GM21367 (cell line): ENCODE measurements at regions not wholly inside any gene's neighbourhood (a gene's known extent, or its start where the extent isn't known, plus 50 kb on each side); places are given as distances from the start of the nearest gene placed in this dataset.

Experiments
- ATAC-seq: cut with Tn5 transposase; IDR thresholded peaks from one replicate; pipeline ENCODE4 v1.9.1; 2021; ENCODE audit not compliant: unreplicated experiment

DNA sequence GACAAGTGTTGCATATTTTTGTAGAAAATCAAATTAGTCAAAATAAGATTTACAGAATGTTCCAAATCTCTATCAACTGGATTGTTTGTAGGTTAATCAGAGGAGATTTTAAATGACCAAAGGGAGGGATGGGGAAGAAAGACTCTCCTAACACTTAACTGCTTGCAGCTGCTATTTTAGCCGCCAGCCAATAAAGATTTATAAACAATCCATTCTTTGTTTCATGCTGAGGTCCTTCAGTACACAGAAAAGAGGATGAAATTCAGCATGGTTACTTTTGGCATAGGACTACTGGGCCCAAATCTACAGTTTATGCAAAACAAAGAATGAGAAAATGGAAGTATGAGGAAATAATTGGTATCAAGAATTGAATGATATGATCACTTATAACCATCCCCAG is 86.4 kb upstream of the FN1 start:
- ATAC-seq, result no peak

DNA sequence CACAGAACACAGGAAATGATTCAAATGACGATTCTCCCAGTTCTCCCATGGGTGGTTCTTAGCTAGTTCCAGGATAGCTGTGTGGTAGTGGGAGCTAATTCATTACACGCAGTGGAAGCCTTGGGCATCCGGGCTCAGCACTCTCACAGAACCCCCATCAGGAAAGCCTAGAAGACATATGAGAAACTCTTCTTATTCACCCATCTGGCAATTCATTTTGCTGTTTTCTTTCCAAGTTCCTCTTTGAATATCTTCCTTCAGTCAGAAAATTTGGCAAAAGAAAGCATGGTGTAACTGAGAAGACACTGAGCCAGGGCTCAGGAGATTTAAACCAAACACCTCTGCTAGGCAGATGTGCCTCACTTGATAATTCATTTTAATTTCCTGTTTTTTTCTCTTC is 85.2 kb upstream of the FN1 start:
- no peak for ATAC-seq

DNA sequence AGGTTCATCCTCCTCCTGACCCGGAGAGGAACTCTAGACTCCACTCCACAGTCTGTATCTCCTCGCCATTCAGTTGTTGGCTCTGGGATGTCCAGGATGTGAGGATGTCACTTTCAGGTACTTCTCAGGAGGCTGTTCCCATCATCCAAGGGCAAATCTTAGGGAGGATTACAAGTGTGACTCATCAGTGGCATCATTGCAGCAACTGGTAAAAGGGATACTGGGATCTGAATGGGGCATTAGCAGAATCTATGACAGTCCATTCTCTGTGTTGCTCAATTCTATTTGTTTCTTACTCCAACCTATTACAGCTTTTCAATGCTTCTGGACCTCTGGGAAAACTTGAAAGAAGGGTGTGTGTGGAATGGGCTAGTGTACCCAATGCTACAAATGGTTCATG is 81.5 kb upstream of the FN1 start:
- no peak for ATAC-seq

DNA sequence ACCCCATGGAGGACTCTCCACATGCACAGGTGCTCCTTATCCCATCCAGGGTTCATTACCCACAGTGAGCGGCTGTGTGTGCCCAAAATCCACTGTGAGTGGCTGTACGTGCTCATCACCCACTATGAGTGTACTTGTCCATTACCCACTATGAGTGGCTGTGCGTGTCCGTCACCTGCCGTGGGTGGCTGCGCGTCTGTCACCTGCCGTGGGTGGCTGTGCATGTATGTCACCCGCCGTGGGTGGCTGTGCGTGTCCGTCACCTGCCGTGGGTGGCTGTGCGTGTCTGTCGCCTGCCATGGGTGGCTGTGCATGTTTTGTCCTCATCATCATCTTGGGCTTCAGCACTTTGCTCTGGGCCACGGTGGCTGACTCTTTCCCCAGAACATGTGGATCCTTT is 78.6 kb upstream of the FN1 start:
- no peak for ATAC-seq

DNA sequence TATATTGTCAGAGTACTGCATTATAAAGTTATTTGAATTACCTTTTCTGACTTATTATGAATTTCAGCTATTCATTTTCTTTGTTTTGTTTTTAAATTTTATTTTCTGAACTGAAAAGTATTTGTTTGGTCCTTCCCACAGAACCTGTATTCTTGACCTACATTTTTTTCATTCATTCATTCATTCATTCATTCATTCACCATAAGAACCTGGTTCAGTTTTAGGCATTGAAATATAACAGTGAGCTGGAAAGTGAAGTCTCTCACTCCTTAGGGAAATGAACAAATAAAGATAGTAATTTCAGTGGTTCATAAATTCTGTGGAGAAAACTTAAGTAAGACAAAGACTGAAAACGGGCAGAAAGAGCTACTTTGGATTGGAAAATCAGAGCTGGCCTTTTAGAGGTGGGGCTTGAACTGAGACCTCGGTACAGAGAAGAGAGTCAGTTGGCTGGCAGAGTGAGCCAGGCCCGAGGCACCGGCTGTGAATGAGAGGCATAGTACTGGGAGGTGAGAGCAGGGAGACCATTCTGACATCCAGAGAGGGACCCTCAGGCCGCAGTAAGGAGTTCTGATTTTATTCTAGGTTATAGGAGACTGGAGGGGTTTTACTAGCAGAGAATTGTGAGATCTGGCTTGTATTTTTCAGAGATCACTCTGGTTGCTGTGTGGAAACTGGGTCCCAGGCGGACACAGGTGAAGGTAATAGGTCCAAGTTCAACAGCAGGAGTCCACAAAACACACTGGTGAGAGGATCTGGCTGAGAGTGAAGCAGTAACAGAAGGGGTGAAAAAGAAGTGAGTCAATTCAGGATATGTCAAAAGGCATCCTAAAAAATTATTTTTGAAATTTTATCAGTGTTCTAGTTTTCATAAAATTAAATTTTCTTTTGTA is 75.8 kb upstream of the FN1 start:
- no peak for ATAC-seq

- ATAC-seq, result no peak
Measured at GRCh38 chr2:215507836-215508235, 72.0 kb upstream of the FN1 start.

DNA sequence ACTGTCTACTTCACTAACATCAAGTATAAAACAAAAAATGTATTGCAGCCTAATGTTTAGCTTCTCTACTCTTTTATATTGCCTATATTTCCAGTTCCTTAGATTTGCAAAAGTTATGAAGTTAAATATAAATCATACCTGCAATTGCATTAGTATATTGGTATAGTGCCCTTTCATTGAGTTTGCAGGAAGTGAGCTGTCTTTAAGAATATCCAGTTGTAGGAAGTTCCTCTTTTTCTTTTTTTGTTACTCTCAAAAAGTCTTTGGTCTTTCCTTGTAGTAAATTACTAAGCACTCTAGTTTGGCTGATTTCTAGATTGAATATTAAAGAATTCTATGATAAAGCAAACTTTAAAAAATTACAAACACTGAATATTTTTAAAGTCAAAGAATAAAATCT is 71.3 kb upstream of the FN1 start:
- no peak for ATAC-seq

- ATAC-seq, result no peak
Measured at GRCh38 chr2:215506604-215506990, 70.7 kb upstream of the FN1 start.

GRCh38 chr2:215505044-215505786 is 69.3 kb upstream of the FN1 start:
- no peak for ATAC-seq

DNA sequence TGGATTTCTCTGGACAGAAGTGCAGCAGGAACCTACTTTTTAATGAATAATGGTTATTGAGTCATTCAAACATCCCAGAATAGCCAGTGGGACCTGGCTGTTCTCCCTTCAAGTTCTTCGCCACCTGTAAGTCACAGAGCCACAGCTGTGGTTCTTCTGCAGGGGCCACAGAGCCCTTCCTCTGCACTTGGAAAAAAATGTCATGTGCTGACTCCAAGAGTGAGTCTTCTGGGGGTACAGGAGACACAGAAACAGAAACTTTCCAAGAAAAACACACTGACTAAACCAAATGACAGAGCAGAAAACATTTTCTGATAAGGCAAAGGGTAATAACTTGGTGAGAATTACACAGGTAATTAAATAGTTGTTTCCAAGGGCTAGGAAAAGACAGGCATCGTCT is 68.7 kb upstream of the FN1 start:
- ATAC-seq, result no peak

- ATAC-seq, result no peak
Measured at GRCh38 chr2:215503381-215503780, 67.5 kb upstream of the FN1 start.

GRCh38 chr2:215500466-215500865 is 64.6 kb upstream of the FN1 start:
- ATAC-seq, result no peak

DNA sequence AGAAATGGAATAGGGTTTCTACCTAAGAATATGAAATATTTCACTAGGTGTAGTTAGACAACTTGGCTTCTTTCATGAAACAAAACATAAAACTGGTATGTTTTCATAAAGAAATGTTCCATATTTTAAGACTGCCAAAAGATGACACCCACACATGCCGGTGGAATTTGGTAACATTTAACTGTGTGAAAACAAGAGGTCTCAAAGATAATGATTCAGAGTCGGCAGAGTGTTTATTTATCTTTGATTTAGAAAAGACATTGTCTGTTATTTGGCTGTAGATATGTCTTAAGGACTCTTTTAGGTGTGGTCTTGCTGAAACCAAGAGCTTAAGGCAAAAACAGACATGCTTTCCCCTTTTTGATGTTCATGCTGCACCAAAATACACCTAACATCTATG is 63.5 kb upstream of the FN1 start:
- no peak for ATAC-seq

DNA sequence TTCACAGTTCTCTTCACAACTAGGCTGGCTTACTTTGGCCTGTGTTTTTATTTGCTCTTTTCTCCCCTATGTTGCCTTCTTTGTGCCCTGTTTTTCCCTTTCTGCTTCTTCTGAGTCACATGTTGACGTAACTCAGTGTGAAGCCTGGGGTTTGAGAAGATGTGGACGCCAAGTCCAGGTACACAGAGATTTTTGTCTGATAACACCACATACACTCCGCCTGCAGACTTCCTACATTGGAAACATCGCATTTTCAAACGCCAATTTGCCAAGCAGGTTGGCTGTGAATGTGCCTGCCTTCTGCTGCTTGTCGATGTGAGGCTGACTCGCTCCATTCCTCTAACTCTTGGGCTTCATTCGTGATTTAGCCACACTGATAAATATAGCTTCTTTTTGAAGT is 62.6 kb upstream of the FN1 start:
- ATAC-seq, result no peak

DNA sequence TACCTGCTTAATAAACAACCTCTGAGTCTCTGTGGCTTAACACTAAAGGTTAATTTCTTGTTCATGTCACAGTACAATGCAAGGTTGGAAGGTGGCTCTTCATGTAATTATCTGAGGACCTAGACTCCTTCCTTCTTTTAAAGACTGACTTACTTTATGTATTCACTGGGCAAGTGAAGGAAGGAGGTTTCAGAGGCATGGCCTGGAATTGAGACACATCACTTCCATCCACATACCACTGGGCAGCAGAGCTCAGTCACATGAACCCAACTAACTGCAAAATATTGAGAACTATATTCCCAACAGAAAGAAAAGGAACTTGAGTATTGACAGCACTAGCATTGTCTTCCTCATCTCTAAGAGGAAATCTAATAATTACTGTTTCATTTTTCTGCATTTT is 57.5 kb upstream of the FN1 start:
- no peak for ATAC-seq

DNA sequence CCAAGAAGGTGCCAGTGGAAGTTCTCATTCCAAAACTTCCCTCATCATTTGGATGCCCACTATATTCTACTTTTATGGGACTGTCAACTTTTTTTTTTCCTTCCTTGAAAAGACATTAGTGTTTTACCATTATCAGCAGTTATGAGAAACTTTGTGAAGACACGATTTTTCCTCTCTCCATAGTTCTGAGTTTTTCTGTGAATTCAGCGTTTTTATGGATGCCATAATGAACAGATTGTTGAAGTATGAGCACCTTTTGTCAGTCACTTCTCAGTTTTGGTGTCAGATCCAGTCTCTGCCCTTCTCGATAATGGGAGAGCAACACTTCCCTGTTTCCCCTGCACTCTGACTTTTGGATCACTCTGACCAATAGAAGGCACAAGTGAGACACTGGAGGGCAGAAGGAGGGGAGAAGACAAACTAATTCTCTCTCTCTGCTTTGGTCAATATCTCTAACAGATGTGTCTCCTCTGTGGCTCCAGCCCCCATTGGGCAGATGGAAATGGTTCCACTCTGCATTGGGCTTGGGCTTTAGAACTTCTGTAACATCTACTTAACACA is 53.5 kb upstream of the FN1 start:
- ATAC-seq, result no peak

DNA sequence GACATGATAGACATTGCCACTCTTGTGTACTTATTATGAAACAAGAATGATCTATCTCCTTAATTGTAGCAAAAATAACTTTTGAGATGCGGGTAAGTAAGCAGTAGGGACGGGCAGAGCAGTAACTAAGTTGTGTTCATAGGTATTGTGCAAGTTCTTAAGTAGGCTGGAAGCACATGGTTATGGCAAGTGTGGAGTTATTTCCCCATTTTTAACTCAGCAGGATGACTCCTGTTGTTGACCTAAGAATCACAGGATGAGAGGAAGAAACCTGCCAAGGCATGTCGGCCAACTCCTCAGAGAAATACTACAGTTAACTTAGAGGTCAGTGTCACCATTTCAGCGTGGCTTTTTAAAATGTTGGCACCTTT is 51.1 kb upstream of the FN1 start:
- no peak for ATAC-seq

DNA sequence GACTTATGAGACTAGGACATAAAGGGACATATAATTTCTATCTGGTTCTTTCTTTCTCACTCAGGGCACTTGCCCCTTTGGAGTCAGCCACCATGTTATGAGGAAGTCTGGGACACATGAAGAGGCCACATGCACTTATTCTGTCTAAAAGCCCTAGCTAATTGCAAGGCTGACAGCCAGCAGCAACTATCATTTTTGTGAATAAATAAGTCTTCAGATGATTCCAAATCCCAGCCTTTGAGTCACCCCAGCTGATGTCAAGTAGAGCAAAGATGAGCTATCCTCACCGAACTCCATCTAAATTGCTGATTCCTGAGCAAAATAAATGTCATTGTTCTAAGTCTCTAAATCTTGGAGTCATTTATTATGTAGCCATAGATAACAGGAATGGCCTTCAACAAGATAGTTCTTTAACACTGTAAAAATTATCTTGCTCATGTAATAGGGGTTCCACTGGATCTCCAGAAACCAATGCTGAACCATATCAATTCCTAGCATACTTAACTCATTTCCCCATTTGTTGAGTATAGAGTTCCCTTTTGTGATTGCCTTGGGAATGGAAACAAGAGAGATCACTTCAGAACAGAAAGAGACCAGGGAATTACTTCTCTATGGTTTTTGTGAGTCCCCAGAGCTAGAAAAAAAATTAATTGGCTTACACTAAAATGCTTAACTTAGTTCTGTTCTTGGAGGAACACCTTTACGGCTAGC is 50.6 kb upstream of the FN1 start:
- ATAC-seq, result no peak
